B cell (primary cell): ENCODE measurements at regions not wholly inside any gene's neighbourhood (a gene's known extent, or its start where the extent isn't known, plus 50 kb on each side); places are given as distances from the start of the nearest gene placed in this dataset.

Source experiments
- ATAC-seq: fragments of 200-7000 bp; cut with Tn5 transposase; one replicate; pipeline ENCODE4 v1.10.0; 2021; ENCODE audit warnings: low read depth, mild to moderate bottlenecking, moderate number of reproducible peaks, moderate library complexity
- CTCF ChIA-PET: fragments of 350-600 bp; sonication (Branson Sonifier 250); formaldehyde crosslinking; loops from one replicate; lab custom pipeline; 2021; ENCODE audit warnings: antibody characterized with exemption, inconsistent platforms; lab: Charles Lee
- POLR2A ChIA-PET: fragments of 350-600 bp; sonication (Branson Sonifier 250); formaldehyde crosslinking; loops from one replicate; lab custom pipeline; 2021; ENCODE audit warnings: antibody characterized with exemption; lab: Charles Lee
- DNase-seq: peaks from one replicate; pipeline ENCODE4 v3.0.0; 2013
- H2AFZ ChIP-seq: 2 replicates; pipeline ENCODE4 v1.6.1; 2012; ENCODE audit warnings: mild to moderate bottlenecking, low read depth, low read length; ENCODE audit not compliant: insufficient read depth, poor library complexity, severe bottlenecking
- H3K27ac ChIP-seq, 2 donors: 1 replicate in 1 of 2; 2 replicates in 1 of 2; pipeline ENCODE4 v1.5.1; 2012 to 2013; ENCODE audit warnings: low read length in 2 of 2, mild to moderate bottlenecking in 2 of 2, moderate library complexity in 1 of 2
- H3K27me3 ChIP-seq, 4 experiments: fragments of 200-600 bp in 1 of 4; sonication (generic) in 1 of 4; replicated peaks in 1 of 4; 1 replicate in 2 of 4; 2 replicates in 2 of 4; pipeline versions ENCODE4 v1.6.1 to v1.7.0; 2013 to 2016; ENCODE audit warnings: low read length in 3 of 4, mild to moderate bottlenecking in 2 of 4, mixed read lengths in 1 of 4, moderate library complexity in 1 of 4; ENCODE audit not compliant: insufficient read depth in 4 of 4, control insufficient read depth in 3 of 4; ENCODE audit errors: control extremely low read depth in 1 of 4
- H3K36me3 ChIP-seq, 2 experiments: replicated peaks in 1 of 2; 1 replicate in 1 of 2; 2 replicates in 1 of 2; pipeline versions ENCODE4 v1.6.1 to v1.7.1; 2013; ENCODE audit warnings: low read length in 1 of 2; ENCODE audit not compliant: insufficient read depth in 2 of 2, control insufficient read depth in 1 of 2; ENCODE audit errors: control extremely low read depth in 1 of 2, extremely low read depth in 1 of 2
- H3K4me1 ChIP-seq, 2 donors: fragments of 200-600 bp in 1 of 2; sonication (generic) in 1 of 2; 1 replicate in 1 of 2; 2 replicates in 1 of 2; pipeline versions ENCODE4 v1.5.1 to v1.6.1; 2013 to 2017; ENCODE audit warnings: low read length in 2 of 2; ENCODE audit not compliant: control insufficient read depth in 2 of 2, insufficient read depth in 2 of 2
- H3K4me2 ChIP-seq: replicated peaks from 2 replicates; pipeline ENCODE3; 2012; ENCODE audit warnings: mild to moderate bottlenecking, low read depth, low read length; ENCODE audit not compliant: poor library complexity, severe bottlenecking
- H3K4me3 ChIP-seq, 5 experiments: fragments of 200-600 bp in 1 of 5; sonication (generic) in 1 of 5; 1 replicate in 3 of 5; 2 replicates in 2 of 5; pipeline versions ENCODE4 v1.5.1 to v1.7.0; 2011 to 2016; ENCODE audit warnings: low read length in 4 of 5, mild to moderate bottlenecking in 4 of 5, low read depth in 2 of 5, control low read depth in 1 of 5, moderate library complexity in 1 of 5; ENCODE audit not compliant: insufficient read depth in 1 of 5; ENCODE audit errors: control extremely low read depth in 1 of 5, extremely low read depth in 1 of 5
- H3K79me2 ChIP-seq: fragments of 200-600 bp; sonication (generic); one replicate; pipeline ENCODE4 v1.6.0; 2016; ENCODE audit warnings: low read length; ENCODE audit not compliant: control insufficient read depth, insufficient read depth
- H3K9ac ChIP-seq: fragments of 200-600 bp; sonication (generic); 2 replicates; pipeline ENCODE4 v1.6.1; 2017; ENCODE audit warnings: mild to moderate bottlenecking, low read length, moderate library complexity
- H3K9me3 ChIP-seq, 3 donors: one replicate each; pipeline versions ENCODE4 v1.6.1 to v1.7.1; 2013; ENCODE audit warnings: low read length in 2 of 3; ENCODE audit not compliant: control insufficient read depth in 2 of 3, insufficient read depth in 1 of 3; ENCODE audit errors: control extremely low read depth in 1 of 3
- H4K20me1 ChIP-seq: 2 replicates; pipeline ENCODE4 v1.6.0; 2012; ENCODE audit warnings: mild to moderate bottlenecking, low read length; ENCODE audit not compliant: insufficient read depth, control insufficient read depth, poor library complexity, severe bottlenecking
- H3K27ac Mint-ChIP-seq: one replicate; pipeline ENCODE4 v1.8.0; 2021; ENCODE audit warnings: mixed read lengths
- H3K27me3 Mint-ChIP-seq: one replicate; pipeline ENCODE4 v1.8.0; 2021; ENCODE audit warnings: mixed read lengths
- H3K4me1 Mint-ChIP-seq: one replicate; pipeline ENCODE4 v1.8.0; 2021; ENCODE audit warnings: mixed read lengths
- H3K4me3 Mint-ChIP-seq: one replicate; pipeline ENCODE4 v1.8.0; 2021; ENCODE audit warnings: mixed read lengths
- H3K9me3 Mint-ChIP-seq: one replicate; pipeline ENCODE4 v1.8.0; 2022; ENCODE audit warnings: mixed read lengths; ENCODE audit not compliant: insufficient read depth
- EZH2 ChIP-seq: IDR thresholded peaks from 2 replicates; pipeline ENCODE4 v1.6.1; 2012; ENCODE audit warnings: borderline replicate concordance, low read depth, mild to moderate bottlenecking, moderate library complexity, low read length; ENCODE audit not compliant: insufficient read depth, poor library complexity, severe bottlenecking
- WGBS: methylation state at CpG from one replicate; pipeline ENCODE4 v1.1.5; 2013; ENCODE audit warnings: missing lambda C conversion rate; ENCODE audit not compliant: insufficient coverage; 5-methylcytosine and 5-hydroxymethylcytosine counted together
- intact Hi-C: fragments of 100-400 bp; cut with micrococcal nuclease; formaldehyde crosslinking; loops from one replicate; pipeline ENCODE4 v1.10.0; 2022
- TF ChIP-seq, protein P1 (sequence below): fragments of 200-600 bp; IDR thresholded peaks from one replicate; pipeline ENCODE4 v1.8.0; 2022; ENCODE audit warnings: antibody characterized with exemption, mild to moderate bottlenecking

DNA sequence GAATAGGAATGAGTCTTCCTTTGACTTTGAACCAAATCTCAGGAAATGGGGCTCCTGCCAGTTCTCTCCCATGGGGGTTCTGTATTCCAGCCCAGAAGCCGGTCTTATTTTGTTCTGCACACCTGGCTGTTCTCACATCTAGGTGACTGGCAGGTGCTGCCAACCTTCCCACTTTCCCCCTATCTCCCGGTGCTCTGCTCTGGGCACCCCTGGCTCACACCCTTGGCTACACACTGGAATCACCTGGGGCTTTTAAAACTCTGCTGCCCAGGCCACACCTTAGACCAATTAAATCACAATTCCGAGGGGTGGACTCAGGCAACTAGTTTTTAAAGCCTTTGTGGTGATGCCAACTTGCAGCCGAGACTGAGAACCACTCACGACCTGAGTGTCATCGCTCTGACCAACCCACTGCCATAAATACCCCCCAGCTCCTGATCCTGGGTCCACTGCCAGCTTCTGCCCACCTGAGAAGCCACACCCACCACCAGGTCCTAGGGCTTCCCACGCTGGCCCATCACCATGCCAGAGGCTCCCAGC, 69.2 kb downstream of the KCNF1 start:
- Histone ChIP-seq H3K9me3 (no peaks in the 10 kb centered on the region), H2AFZ (no peak overlapping the region), H3K4me2 (no peak overlapping the region), H3K4me1 (no peaks in the 10 kb centered on the region), H3K79me2 (no peaks in the 10 kb centered on the region), H3K27me3 (no peaks in the 10 kb centered on the region), H3K9ac (no peak overlapping the region), H3K36me3 (no peaks in the 10 kb centered on the region), H4K20me1 (no peaks in the 10 kb centered on the region), H3K4me3 (no peak overlapping the region), H3K27ac (no peak overlapping the region)
- WGBS = 84% methylated on average over 7 of the region's 7 CpGs
- peaks cover 14% of the 10 kb centered on the region for H3K27me3 Mint-ChIP-seq
- no peak for TF ChIP-seq EZH2
- TF ChIP-seq, protein P1, sequence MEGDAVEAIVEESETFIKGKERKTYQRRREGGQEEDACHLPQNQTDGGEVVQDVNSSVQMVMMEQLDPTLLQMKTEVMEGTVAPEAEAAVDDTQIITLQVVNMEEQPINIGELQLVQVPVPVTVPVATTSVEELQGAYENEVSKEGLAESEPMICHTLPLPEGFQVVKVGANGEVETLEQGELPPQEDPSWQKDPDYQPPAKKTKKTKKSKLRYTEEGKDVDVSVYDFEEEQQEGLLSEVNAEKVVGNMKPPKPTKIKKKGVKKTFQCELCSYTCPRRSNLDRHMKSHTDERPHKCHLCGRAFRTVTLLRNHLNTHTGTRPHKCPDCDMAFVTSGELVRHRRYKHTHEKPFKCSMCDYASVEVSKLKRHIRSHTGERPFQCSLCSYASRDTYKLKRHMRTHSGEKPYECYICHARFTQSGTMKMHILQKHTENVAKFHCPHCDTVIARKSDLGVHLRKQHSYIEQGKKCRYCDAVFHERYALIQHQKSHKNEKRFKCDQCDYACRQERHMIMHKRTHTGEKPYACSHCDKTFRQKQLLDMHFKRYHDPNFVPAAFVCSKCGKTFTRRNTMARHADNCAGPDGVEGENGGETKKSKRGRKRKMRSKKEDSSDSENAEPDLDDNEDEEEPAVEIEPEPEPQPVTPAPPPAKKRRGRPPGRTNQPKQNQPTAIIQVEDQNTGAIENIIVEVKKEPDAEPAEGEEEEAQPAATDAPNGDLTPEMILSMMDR = no peak
- intact Hi-C loops = no loop called here
- H3K4me1 Mint-ChIP-seq = no peaks in the 10 kb centered on the region
- no peak overlapping the region for H3K4me3 Mint-ChIP-seq
- H3K9me3 Mint-ChIP-seq = no peaks in the 10 kb centered on the region
- DNase-seq (no peak), ATAC-seq (no peak)
- CTCF ChIA-PET = no interaction called here
- no peak overlapping the region for H3K27ac Mint-ChIP-seq
- POLR2A ChIA-PET = no interaction called here

DNA sequence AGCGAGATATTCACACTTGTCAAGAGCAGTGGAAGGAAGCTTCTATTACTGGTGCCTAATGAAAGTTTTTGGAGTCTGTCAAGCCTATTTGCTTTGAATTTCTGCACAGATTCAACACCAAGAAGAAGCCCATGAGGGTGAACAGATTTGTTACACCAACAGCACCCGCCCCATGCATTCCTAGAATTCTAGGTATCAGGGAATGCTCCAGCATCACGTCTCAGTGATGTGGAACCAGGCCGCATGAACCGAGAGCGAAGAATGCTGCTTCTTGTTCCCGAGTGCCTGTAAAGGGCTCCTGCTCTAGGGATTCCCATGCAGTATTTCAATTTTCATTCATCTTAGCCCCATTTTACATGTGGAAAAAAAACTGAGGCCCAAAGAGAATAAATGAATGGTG, 69.7 kb downstream of the KCNF1 start:
- ATAC-seq = no peak
- H3K4me1 Mint-ChIP-seq = no peaks in the 10 kb centered on the region
- H3K79me2 ChIP-seq = no peaks in the 10 kb centered on the region
- H3K36me3 ChIP-seq = no peaks in the 10 kb centered on the region
- no peak for TF ChIP-seq EZH2
- TF ChIP-seq, protein P1 = no peak
- ChIA-PET POLR2A (no interaction called here), CTCF (no interaction called here)
- H3K4me3 ChIP-seq = no peak overlapping the region
- H3K27me3 Mint-ChIP-seq = peaks cover 14% of the 10 kb centered on the region
- H4K20me1 ChIP-seq = no peaks in the 10 kb centered on the region
- no peaks in the 10 kb centered on the region for H3K9me3 ChIP-seq
- no peak overlapping the region for H3K4me3 Mint-ChIP-seq
- no peak overlapping the region for H3K9ac ChIP-seq
- H3K27ac Mint-ChIP-seq = no peak overlapping the region
- no peak overlapping the region for H2AFZ ChIP-seq
- no peak for DNase-seq
- H3K9me3 Mint-ChIP-seq = no peaks in the 10 kb centered on the region
- H3K27ac ChIP-seq = no peak overlapping the region
- H3K4me2 ChIP-seq = no peak overlapping the region
- 92% methylated on average over 5 of the region's 7 CpGs for WGBS
- H3K27me3 ChIP-seq = no peaks in the 10 kb centered on the region
- H3K4me1 ChIP-seq = no peaks in the 10 kb centered on the region
- intact Hi-C loops = no loop called here
